Neural cell (in vitro differentiated cells): ENCODE measurements at regions not wholly inside any gene's neighbourhood (a gene's known extent, or its start where the extent isn't known, plus 50 kb on each side); places are given as distances from the start of the nearest gene placed in this dataset.
"Not testable (repeated sequence)": the region's sequence is repeated elsewhere in the genome, so short reads cannot be mapped to it uniquely, and the experiment has no call there.

Experiments used
- H2AFZ ChIP-seq: fragments of 200-600, 300-800 bp; sonication (generic), shearing (Covaris generic); 2 replicates; pipeline ENCODE4 v1.6.0; 2014; ENCODE audit warnings: low read depth, mild to moderate bottlenecking, antibody characterized with exemption, low read length, moderate library complexity
- H3F3A ChIP-seq: fragments of 200-600 bp; shearing (Covaris generic); 2 replicates; pipeline ENCODE4 v1.6.1; 2016; ENCODE audit warnings: mild to moderate bottlenecking, moderate library complexity, mixed read lengths, antibody characterized with exemption, low read length; ENCODE audit not compliant: insufficient read depth, poor library complexity, severe bottlenecking
- H3K27ac ChIP-seq: fragments of 200-600, 300-800 bp; sonication (generic), shearing (Covaris generic); 2 replicates; pipeline ENCODE4 v1.5.1; 2014; ENCODE audit warnings: mild to moderate bottlenecking, low read length, moderate library complexity
- H3K27me3 ChIP-seq: fragments of 300-800, 200-600 bp; sonication (generic), shearing (Covaris generic); 2 replicates; pipeline ENCODE4 v1.6.0; 2014; ENCODE audit warnings: mild to moderate bottlenecking, low read depth, low read length, moderate library complexity; ENCODE audit not compliant: insufficient read depth
- H3K36me3 ChIP-seq: fragments of 300-800, 200-600 bp; sonication (generic), shearing (Covaris generic); 2 replicates; pipeline ENCODE4 v1.5.1; 2014; ENCODE audit warnings: mild to moderate bottlenecking, antibody characterized with exemption, low read length, moderate library complexity; ENCODE audit not compliant: insufficient read depth
- H3K4me2 ChIP-seq: fragments of 300-800, 200-600 bp; sonication (generic), shearing (Covaris generic); 2 replicates; pipeline ENCODE4 v1.6.0; 2014; ENCODE audit warnings: mild to moderate bottlenecking, low read length
- H3K4me3 ChIP-seq: fragments of 300-800, 200-600 bp; sonication (generic), shearing (Covaris generic); 2 replicates; pipeline ENCODE4 v1.5.1; 2014; ENCODE audit warnings: mild to moderate bottlenecking, low read length, moderate library complexity
- H3K79me2 ChIP-seq: fragments of 200-600 bp; shearing (Covaris generic); replicated peaks from 2 replicates; pipeline ENCODE4 v1.6.0; 2014; ENCODE audit warnings: mild to moderate bottlenecking, low read length, moderate library complexity; ENCODE audit not compliant: insufficient read depth
- H3K9ac ChIP-seq: fragments of 300-800, 200-600 bp; sonication (generic), shearing (Covaris generic); 2 replicates; pipeline ENCODE4 v1.6.1; 2016; ENCODE audit warnings: mild to moderate bottlenecking, low read length, mixed read lengths
- H3K9me2 ChIP-seq: fragments of 200-600 bp; shearing (Covaris generic); 2 replicates; pipeline ENCODE4 v1.6.1; 2016; ENCODE audit warnings: mild to moderate bottlenecking, low read length, mixed read lengths; ENCODE audit not compliant: insufficient read depth
- H3K9me3 ChIP-seq: fragments of 200-600, 300-800 bp; sonication (generic), shearing (Covaris generic); 2 replicates; pipeline ENCODE4 v1.6.1; 2016; ENCODE audit warnings: mild to moderate bottlenecking, mixed run types, low read length, moderate library complexity, mixed read lengths
- H4K20me1 ChIP-seq: fragments of 200-600 bp; shearing (Covaris generic); 2 replicates; pipeline ENCODE4 v1.6.1; 2016; ENCODE audit warnings: mild to moderate bottlenecking, mixed run types; ENCODE audit not compliant: insufficient read depth
- CTCF ChIP-seq: fragments of 450-650 bp; IDR thresholded peaks from 2 replicates; pipeline ENCODE4 v1.5.1; 2014; ENCODE audit warnings: antibody characterized with exemption, mild to moderate bottlenecking, moderate library complexity; ENCODE audit not compliant: poor library complexity, severe bottlenecking
- EP300 ChIP-seq: fragments of 450-650 bp; conservative IDR thresholded peaks from 2 replicates; pipeline ENCODE4 v1.6.1; 2014; ENCODE audit warnings: antibody characterized with exemption, mild to moderate bottlenecking, moderate library complexity; ENCODE audit not compliant: poor library complexity, severe bottlenecking
- EZH2 ChIP-seq: fragments of 200-600, 300-800 bp; shearing (Covaris generic), sonication (generic); IDR thresholded peaks from 2 replicates; pipeline ENCODE4 v1.6.1; 2014; ENCODE audit warnings: antibody characterized with exemption, low read length, borderline replicate concordance, mild to moderate bottlenecking; ENCODE audit not compliant: insufficient read depth, poor library complexity, severe bottlenecking
- MXI1 ChIP-seq: fragments of 450-650 bp; conservative IDR thresholded peaks from 2 replicates; pipeline ENCODE4 v1.6.1; 2014; ENCODE audit warnings: antibody characterized with exemption, mild to moderate bottlenecking; ENCODE audit not compliant: poor library complexity, severe bottlenecking
- POLR2AphosphoS5 ChIP-seq: IDR thresholded peaks from 2 replicates; pipeline ENCODE4 v1.6.1; 2012
- RAD21 ChIP-seq: fragments of 450-650 bp; conservative IDR thresholded peaks from 2 replicates; pipeline ENCODE4 v1.6.1; 2014; ENCODE audit warnings: antibody characterized with exemption, mild to moderate bottlenecking, moderate library complexity
- REST ChIP-seq: IDR thresholded peaks from 2 replicates; pipeline ENCODE4 v1.6.1; 2012; ENCODE audit warnings: borderline replicate concordance
- SMC3 ChIP-seq: fragments of 450-650 bp; conservative IDR thresholded peaks from 2 replicates; pipeline ENCODE4 v1.6.1; 2014; ENCODE audit warnings: antibody characterized with exemption, mild to moderate bottlenecking, moderate library complexity; ENCODE audit not compliant: poor library complexity
- TAF1 ChIP-seq: IDR thresholded peaks from 2 replicates; pipeline ENCODE4 v1.6.1; 2012; ENCODE audit warnings: low read depth

GRCh38 chr2:44087714-44088092, 81.0 kb upstream of the PPM1B start:
- H3K27me3 ChIP-seq = no peaks in the 10 kb centered on the region
- H2AFZ ChIP-seq = no peak overlapping the region

GRCh38 chr2:44092519-44092918, 76.2 kb upstream of the PPM1B start:
- H3F3A ChIP-seq, H3K36me3 ChIP-seq, H3K27me3 ChIP-seq, H4K20me1 ChIP-seq, H3K9ac ChIP-seq, H3K27ac ChIP-seq, H3K4me2 ChIP-seq, H3K9me2 ChIP-seq, H3K9me3 ChIP-seq, H2AFZ ChIP-seq, H3K4me3 ChIP-seq, H3K79me2 ChIP-seq: not testable (repeated sequence)

More at GRCh38 chr2:44087714-44088092, 81.0 kb upstream of the PPM1B start:
- Histone ChIP-seq H3F3A (no peaks in the 10 kb centered on the region), H3K4me2 (no peak overlapping the region), H3K36me3 (no peaks in the 10 kb centered on the region), H3K79me2 (no peaks in the 10 kb centered on the region), H3K9ac (peak overlapping the region; percentile 20), H3K27ac (no peak overlapping the region), H3K9me3 (no peaks in the 10 kb centered on the region), H3K9me2 (no peaks in the 10 kb centered on the region), H4K20me1 (no peaks in the 10 kb centered on the region), H3K4me3 (peak overlapping the region; percentile 54)
- TF ChIP-seq REST (no peak), TAF1 (no peak), MXI1 (no peak), SMC3 (no peak), CTCF (no peak), POLR2AphosphoS5 (no peak), RAD21 (no peak), EP300 (no peak), EZH2 (no peak)

- Histone ChIP-seq H3K79me2 (no peaks in the 10 kb centered on the region), H3K9me2 (no peaks in the 10 kb centered on the region), H3K27ac (no peak overlapping the region), H3K4me3 (no peak overlapping the region), H3K9me3 (no peaks in the 10 kb centered on the region), H2AFZ (no peak overlapping the region), H3K4me2 (no peak overlapping the region), H3K9ac (no peak overlapping the region), H4K20me1 (no peaks in the 10 kb centered on the region), H3K27me3 (no peaks in the 10 kb centered on the region), H3K36me3 (no peaks in the 10 kb centered on the region), H3F3A (no peaks in the 10 kb centered on the region)
- TF ChIP-seq POLR2AphosphoS5 (no peak), REST (no peak), RAD21 (no peak), CTCF (no peak), SMC3 (no peak), MXI1 (no peak), TAF1 (no peak), EZH2 (no peak), EP300 (no peak)
These were observed 74.7 kb upstream of the PPM1B start for GRCh38 chr2:44093970-44094369.
